GM23338 (cell line): ENCODE measurements at regions not wholly inside any gene's neighbourhood (a gene's known extent, or its start where the extent isn't known, plus 50 kb on each side); places are given as distances from the start of the nearest gene placed in this dataset.

ENCODE experiments used
- ATAC-seq: fragments of 200-7000 bp; cut with Tn5 transposase; 3 replicates; pipeline ENCODE4 v1.9.1; 2020
- DNase-seq: peaks from one replicate; pipeline ENCODE4 v3.0.0-alpha.2; 2015; ENCODE audit warnings: low spot score
- H2AFZ ChIP-seq: fragments of 200-600 bp; sonication (generic); 2 replicates; pipeline ENCODE4 v1.8.0; 2016; ENCODE audit warnings: antibody characterized with exemption, mild to moderate bottlenecking, moderate library complexity
- H3F3A ChIP-seq: fragments of 200-600 bp; sonication (generic); replicated peaks from 2 replicates; pipeline ENCODE4 v1.8.0; 2017; ENCODE audit warnings: antibody characterized with exemption, mixed run types, low read depth
- H3K27ac ChIP-seq: fragments of 200-600 bp; sonication (generic); 2 replicates; pipeline ENCODE4 v1.6.1; 2016; ENCODE audit warnings: low read depth
- H3K27me3 ChIP-seq: fragments of 200-600 bp; sonication (generic); 2 replicates; pipeline ENCODE4 v1.8.0; 2016; ENCODE audit warnings: mild to moderate bottlenecking, mixed run types, moderate library complexity; ENCODE audit not compliant: insufficient read depth
- H3K36me3 ChIP-seq: fragments of 200-600 bp; sonication (generic); 2 replicates; pipeline ENCODE4 v1.8.0; 2016; ENCODE audit warnings: mild to moderate bottlenecking; ENCODE audit not compliant: insufficient read depth
- H3K4me1 ChIP-seq: fragments of 200-600 bp; sonication (generic); 2 replicates; pipeline ENCODE4 v1.8.0; 2016; ENCODE audit warnings: mild to moderate bottlenecking, moderate library complexity; ENCODE audit not compliant: insufficient read depth
- H3K4me2 ChIP-seq: fragments of 200-600 bp; sonication (generic); 2 replicates; pipeline ENCODE4 v1.7.1; 2017; ENCODE audit warnings: mixed run types
- H3K4me3 ChIP-seq: fragments of 200-600 bp; sonication (generic); 2 replicates; pipeline ENCODE4 v1.6.1; 2016; ENCODE audit warnings: mixed run types
- H3K79me2 ChIP-seq: fragments of 200-600 bp; sonication (generic); replicated peaks from 2 replicates; pipeline ENCODE4 v1.8.0; 2017; ENCODE audit warnings: mild to moderate bottlenecking; ENCODE audit not compliant: insufficient read depth
- H3K9me2 ChIP-seq: fragments of 200-600 bp; sonication (generic); 2 replicates; pipeline ENCODE4 v1.8.0; 2017; ENCODE audit not compliant: insufficient read depth
- H4K20me1 ChIP-seq: fragments of 200-600 bp; sonication (generic); replicated peaks from 2 replicates; pipeline ENCODE4 v1.8.0; 2017; ENCODE audit warnings: mild to moderate bottlenecking; ENCODE audit not compliant: insufficient read depth
- H3K27ac Mint-ChIP-seq: 2 replicates; pipeline ENCODE4 v1.8.0; 2020; ENCODE audit warnings: inconsistent platforms, mild to moderate bottlenecking, moderate library complexity, mixed read lengths
- H3K27me3 Mint-ChIP-seq: 3 replicates; pipeline ENCODE4 v1.8.0; 2022; ENCODE audit warnings: low read depth, mild to moderate bottlenecking, moderate library complexity, mixed read lengths, inconsistent platforms; ENCODE audit not compliant: insufficient read depth, poor library complexity
- H3K36me3 Mint-ChIP-seq: 3 replicates; pipeline ENCODE4 v1.8.0; 2021; ENCODE audit warnings: low read depth, mild to moderate bottlenecking, inconsistent platforms, moderate library complexity, mixed read lengths
- H3K4me1 Mint-ChIP-seq: 3 replicates; pipeline ENCODE4 v1.8.0; 2020; ENCODE audit warnings: mild to moderate bottlenecking, inconsistent platforms, mixed read lengths
- H3K4me3 Mint-ChIP-seq: 3 replicates; pipeline ENCODE4 v1.8.0; 2021; ENCODE audit warnings: moderate library complexity, mild to moderate bottlenecking, inconsistent platforms, mixed read lengths
- H3K9me3 Mint-ChIP-seq: 3 replicates; pipeline ENCODE4 v1.8.0; 2020; ENCODE audit warnings: moderate library complexity, mild to moderate bottlenecking, inconsistent platforms, mixed read lengths
- CREB1 ChIP-seq: fragments of 250-450 bp; sonication (Bioruptor Pico); IDR thresholded peaks from 2 replicates; pipeline ENCODE4 v1.5.0; 2020; ENCODE audit warnings: low read depth, mild to moderate bottlenecking, moderate library complexity
- EZH2 ChIP-seq: fragments of 200-600 bp; sonication (generic); IDR thresholded peaks from one replicate; pipeline ENCODE4 v1.8.0; 2017; ENCODE audit warnings: antibody characterized with exemption, mild to moderate bottlenecking, low read depth; ENCODE audit not compliant: unreplicated experiment
- EZH2phosphoT487 ChIP-seq: fragments of 200-600 bp; sonication (generic); IDR thresholded peaks from one replicate; pipeline ENCODE4 v1.8.1; 2018; ENCODE audit warnings: antibody characterized with exemption; ENCODE audit not compliant: unreplicated experiment
- NANOG ChIP-seq: IDR thresholded peaks from 2 replicates; pipeline ENCODE4 v1.6.1; 2016; ENCODE audit warnings: antibody characterized with exemption, borderline replicate concordance
- POLR2AphosphoS5 ChIP-seq: IDR thresholded peaks from 2 replicates; pipeline ENCODE4 v1.6.1; 2016; ENCODE audit warnings: antibody characterized with exemption, low read depth
- STAT1 ChIP-seq: IDR thresholded peaks from one replicate; pipeline ENCODE4 v1.6.1; 2016; ENCODE audit warnings: antibody characterized with exemption; ENCODE audit not compliant: unreplicated experiment
- ZNF114 ChIP-seq: fragments of 250-450 bp; sonication (Bioruptor Pico); IDR thresholded peaks from 2 replicates; pipeline ENCODE4 v1.5.0; 2020; ENCODE audit warnings: mild to moderate bottlenecking, moderate library complexity
- ZNF331 ChIP-seq: fragments of 250-450 bp; sonication (Bioruptor Pico); IDR thresholded peaks from 2 replicates; pipeline ENCODE4 v1.5.0; 2020; ENCODE audit warnings: low read depth, mild to moderate bottlenecking, moderate library complexity
- TF ChIP-seq, protein P1 (sequence below): fragments of 250-450 bp; sonication (Bioruptor Pico); IDR thresholded peaks from 2 replicates; pipeline ENCODE4 v1.5.0; 2020; ENCODE audit warnings: mild to moderate bottlenecking, moderate library complexity
- TF ChIP-seq, protein P2 (sequence below): IDR thresholded peaks from 2 replicates; pipeline ENCODE4 v1.6.1; 2016; ENCODE audit warnings: antibody characterized with exemption
- TF ChIP-seq, protein P3 (sequence below): IDR thresholded peaks from one replicate; pipeline ENCODE4 v1.6.1; 2018; ENCODE audit warnings: antibody characterized with exemption; ENCODE audit not compliant: unreplicated experiment

DNA sequence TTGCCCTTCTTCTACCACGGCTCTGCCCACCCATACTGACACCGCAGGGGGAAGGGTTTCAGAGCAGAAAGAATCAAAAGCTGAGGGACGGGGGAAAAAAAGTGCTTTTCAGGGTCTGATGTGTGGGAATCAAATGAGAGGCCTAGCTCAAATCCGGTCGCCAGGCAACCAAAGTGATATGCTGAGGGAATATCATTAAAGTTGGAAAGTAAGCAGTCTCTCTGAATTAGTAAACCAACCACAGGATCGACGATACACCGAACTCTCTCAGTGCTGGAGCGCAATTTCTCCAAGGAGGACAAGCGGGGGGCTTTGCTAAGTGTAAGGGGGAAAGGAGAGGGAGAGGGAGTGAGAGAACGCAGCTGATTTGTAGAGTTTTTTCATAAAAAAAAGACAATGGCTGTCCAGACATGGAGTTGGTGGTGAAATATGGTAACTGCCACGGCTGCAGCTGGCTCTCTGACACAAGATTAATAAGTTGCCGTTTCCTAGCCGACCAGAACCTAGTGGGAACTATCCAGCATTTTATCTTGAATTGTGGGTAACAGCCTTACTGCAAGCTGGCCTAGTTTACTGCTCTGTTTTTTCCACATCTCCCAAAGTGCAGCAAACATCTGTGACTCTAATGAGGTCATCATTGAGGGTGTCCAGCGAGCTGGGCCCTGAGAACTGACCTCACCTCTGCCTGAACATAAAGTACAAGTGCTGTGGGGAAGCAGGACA is 530.2 kb downstream of the SOX2 start:
- H3K27ac ChIP-seq = no peak overlapping the region

DNA sequence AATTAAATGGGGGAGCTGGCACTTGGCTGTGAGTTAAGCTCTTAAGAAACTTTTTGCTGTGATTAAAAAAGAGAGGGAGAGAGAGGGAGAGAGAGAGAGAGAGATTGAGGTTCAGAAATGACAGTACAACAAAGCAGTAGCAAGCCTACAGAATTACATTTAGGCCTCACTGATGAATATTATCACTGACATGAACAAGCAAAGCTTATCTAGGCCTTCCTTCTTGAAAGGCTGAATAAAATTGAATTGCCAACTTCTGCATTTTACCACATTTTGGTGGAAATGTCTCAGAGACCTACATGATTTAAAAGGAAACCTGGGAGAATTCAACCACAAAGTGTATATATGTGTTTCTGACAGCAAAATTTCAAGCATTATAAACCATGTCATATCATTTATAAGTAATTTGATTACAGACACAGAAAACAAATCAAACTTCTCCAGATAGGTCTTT is 530.8 kb downstream of the SOX2 start:
- Mint-ChIP-seq H3K4me3 (no peak overlapping the region), H3K36me3 (0 out of 3 replicates have a peak, but pooled peaks cover 3% of the 10 kb centered on the region), H3K27me3 (peaks cover 1% of the 10 kb centered on the region), H3K9me3 (no peaks in the 10 kb centered on the region), H3K27ac (no peak overlapping the region), H3K4me1 (peaks cover 21% of the 10 kb centered on the region)
- Histone ChIP-seq H4K20me1 (no peaks in the 10 kb centered on the region), H3K4me2 (no peak overlapping the region), H2AFZ (peak overlapping the region; percentile 80), H3F3A (0 out of 2 replicates have a peak, but pooled peaks cover 3% of the 10 kb centered on the region), H3K9me2 (0 out of 2 replicates have a peak, but pooled peaks cover 14% of the 10 kb centered on the region), H3K79me2 (no peaks in the 10 kb centered on the region), H3K27me3 (no peaks in the 10 kb centered on the region), H3K36me3 (no peaks in the 10 kb centered on the region), H3K27ac (no peak overlapping the region), H3K4me1 (peaks cover 19% of the 10 kb centered on the region), H3K4me3 (no peak overlapping the region)
- DNase-seq = no peak
- no peak for ATAC-seq
- no peak for TF ChIP-seq EZH2phosphoT487
- TF ChIP-seq, protein P1, sequence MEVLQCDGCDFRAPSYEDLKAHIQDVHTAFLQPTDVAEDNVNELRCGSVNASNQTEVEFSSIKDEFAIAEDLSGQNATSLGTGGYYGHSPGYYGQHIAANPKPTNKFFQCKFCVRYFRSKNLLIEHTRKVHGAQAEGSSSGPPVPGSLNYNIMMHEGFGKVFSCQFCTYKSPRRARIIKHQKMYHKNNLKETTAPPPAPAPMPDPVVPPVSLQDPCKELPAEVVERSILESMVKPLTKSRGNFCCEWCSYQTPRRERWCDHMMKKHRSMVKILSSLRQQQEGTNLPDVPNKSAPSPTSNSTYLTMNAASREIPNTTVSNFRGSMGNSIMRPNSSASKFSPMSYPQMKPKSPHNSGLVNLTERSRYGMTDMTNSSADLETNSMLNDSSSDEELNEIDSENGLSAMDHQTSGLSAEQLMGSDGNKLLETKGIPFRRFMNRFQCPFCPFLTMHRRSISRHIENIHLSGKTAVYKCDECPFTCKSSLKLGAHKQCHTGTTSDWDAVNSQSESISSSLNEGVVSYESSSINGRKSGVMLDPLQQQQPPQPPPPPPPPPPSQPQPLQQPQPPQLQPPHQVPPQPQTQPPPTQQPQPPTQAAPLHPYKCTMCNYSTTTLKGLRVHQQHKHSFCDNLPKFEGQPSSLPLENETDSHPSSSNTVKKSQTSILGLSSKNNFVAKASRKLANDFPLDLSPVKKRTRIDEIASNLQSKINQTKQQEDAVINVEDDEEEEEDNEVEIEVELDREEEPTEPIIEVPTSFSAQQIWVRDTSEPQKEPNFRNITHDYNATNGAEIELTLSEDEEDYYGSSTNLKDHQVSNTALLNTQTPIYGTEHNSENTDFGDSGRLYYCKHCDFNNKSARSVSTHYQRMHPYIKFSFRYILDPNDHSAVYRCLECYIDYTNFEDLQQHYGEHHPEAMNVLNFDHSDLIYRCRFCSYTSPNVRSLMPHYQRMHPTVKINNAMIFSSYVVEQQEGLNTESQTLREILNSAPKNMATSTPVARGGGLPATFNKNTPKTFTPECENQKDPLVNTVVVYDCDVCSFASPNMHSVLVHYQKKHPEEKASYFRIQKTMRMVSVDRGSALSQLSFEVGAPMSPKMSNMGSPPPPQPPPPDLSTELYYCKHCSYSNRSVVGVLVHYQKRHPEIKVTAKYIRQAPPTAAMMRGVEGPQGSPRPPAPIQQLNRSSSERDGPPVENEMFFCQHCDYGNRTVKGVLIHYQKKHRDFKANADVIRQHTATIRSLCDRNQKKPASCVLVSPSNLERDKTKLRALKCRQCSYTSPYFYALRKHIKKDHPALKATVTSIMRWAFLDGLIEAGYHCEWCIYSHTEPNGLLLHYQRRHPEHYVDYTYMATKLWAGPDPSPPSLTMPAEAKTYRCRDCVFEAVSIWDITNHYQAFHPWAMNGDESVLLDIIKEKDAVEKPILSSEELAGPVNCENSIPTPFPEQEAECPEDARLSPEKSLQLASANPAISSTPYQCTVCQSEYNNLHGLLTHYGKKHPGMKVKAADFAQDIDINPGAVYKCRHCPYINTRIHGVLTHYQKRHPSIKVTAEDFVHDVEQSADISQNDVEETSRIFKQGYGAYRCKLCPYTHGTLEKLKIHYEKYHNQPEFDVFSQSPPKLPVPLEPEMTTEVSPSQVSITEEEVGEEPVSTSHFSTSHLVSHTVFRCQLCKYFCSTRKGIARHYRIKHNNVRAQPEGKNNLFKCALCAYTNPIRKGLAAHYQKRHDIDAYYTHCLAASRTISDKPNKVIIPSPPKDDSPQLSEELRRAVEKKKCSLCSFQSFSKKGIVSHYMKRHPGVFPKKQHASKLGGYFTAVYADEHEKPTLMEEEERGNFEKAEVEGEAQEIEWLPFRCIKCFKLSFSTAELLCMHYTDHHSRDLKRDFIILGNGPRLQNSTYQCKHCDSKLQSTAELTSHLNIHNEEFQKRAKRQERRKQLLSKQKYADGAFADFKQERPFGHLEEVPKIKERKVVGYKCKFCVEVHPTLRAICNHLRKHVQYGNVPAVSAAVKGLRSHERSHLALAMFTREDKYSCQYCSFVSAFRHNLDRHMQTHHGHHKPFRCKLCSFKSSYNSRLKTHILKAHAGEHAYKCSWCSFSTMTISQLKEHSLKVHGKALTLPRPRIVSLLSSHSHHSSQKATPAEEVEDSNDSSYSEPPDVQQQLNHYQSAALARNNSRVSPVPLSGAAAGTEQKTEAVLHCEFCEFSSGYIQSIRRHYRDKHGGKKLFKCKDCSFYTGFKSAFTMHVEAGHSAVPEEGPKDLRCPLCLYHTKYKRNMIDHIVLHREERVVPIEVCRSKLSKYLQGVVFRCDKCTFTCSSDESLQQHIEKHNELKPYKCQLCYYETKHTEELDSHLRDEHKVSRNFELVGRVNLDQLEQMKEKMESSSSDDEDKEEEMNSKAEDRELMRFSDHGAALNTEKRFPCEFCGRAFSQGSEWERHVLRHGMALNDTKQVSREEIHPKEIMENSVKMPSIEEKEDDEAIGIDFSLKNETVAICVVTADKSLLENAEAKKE (CRISPR knock-in tag) = no peak
- no peak for TF ChIP-seq CREB1 (CRISPR knock-in tag)

More for the DNA sequence above, 530.2 kb downstream of the SOX2 start:
- Mint-ChIP-seq H3K27ac (no peak overlapping the region), H3K4me3 (no peak overlapping the region), H3K27me3 (peaks cover 1% of the 10 kb centered on the region), H3K36me3 (no peaks in the 10 kb centered on the region), H3K4me1 (peaks cover 22% of the 10 kb centered on the region), H3K9me3 (no peaks in the 10 kb centered on the region)
- TF ChIP-seq POLR2AphosphoS5 = no peak
- TF ChIP-seq EZH2phosphoT487 = no peak
- TF ChIP-seq CREB1 (CRISPR knock-in tag) = no peak
- no peak for TF ChIP-seq NANOG
- no peak for TF ChIP-seq ZNF114 (CRISPR knock-in tag)
- TF ChIP-seq, protein P2, sequence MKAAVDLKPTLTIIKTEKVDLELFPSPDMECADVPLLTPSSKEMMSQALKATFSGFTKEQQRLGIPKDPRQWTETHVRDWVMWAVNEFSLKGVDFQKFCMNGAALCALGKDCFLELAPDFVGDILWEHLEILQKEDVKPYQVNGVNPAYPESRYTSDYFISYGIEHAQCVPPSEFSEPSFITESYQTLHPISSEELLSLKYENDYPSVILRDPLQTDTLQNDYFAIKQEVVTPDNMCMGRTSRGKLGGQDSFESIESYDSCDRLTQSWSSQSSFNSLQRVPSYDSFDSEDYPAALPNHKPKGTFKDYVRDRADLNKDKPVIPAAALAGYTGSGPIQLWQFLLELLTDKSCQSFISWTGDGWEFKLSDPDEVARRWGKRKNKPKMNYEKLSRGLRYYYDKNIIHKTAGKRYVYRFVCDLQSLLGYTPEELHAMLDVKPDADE = no peak
- no peak for TF ChIP-seq EZH2
- no peak for TF ChIP-seq ZNF331 (CRISPR knock-in tag)
- TF ChIP-seq, protein P3, sequence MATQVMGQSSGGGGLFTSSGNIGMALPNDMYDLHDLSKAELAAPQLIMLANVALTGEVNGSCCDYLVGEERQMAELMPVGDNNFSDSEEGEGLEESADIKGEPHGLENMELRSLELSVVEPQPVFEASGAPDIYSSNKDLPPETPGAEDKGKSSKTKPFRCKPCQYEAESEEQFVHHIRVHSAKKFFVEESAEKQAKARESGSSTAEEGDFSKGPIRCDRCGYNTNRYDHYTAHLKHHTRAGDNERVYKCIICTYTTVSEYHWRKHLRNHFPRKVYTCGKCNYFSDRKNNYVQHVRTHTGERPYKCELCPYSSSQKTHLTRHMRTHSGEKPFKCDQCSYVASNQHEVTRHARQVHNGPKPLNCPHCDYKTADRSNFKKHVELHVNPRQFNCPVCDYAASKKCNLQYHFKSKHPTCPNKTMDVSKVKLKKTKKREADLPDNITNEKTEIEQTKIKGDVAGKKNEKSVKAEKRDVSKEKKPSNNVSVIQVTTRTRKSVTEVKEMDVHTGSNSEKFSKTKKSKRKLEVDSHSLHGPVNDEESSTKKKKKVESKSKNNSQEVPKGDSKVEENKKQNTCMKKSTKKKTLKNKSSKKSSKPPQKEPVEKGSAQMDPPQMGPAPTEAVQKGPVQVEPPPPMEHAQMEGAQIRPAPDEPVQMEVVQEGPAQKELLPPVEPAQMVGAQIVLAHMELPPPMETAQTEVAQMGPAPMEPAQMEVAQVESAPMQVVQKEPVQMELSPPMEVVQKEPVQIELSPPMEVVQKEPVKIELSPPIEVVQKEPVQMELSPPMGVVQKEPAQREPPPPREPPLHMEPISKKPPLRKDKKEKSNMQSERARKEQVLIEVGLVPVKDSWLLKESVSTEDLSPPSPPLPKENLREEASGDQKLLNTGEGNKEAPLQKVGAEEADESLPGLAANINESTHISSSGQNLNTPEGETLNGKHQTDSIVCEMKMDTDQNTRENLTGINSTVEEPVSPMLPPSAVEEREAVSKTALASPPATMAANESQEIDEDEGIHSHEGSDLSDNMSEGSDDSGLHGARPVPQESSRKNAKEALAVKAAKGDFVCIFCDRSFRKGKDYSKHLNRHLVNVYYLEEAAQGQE = no peak
- no peak for TF ChIP-seq STAT1
- peak overlapping the region; percentile 80 for H2AFZ ChIP-seq
- H3K9me2 ChIP-seq = 0 out of 2 replicates have a peak, but pooled peaks cover 14% of the 10 kb centered on the region
- no peaks in the 10 kb centered on the region for H3K36me3 ChIP-seq
- H4K20me1 ChIP-seq = no peaks in the 10 kb centered on the region
- ATAC-seq (peak; percentile 49), DNase-seq (no peak)
- peaks cover 19% of the 10 kb centered on the region for H3K4me1 ChIP-seq
- no peak overlapping the region for H3K4me2 ChIP-seq
- H3K27me3 ChIP-seq = no peaks in the 10 kb centered on the region
- H3K4me3 ChIP-seq = no peak overlapping the region
- H3K79me2 ChIP-seq = no peaks in the 10 kb centered on the region
- 0 out of 2 replicates have a peak, but pooled peaks cover 3% of the 10 kb centered on the region for H3F3A ChIP-seq
